SU-DHL-6 (cell line): ENCODE measurements at regions not wholly inside any gene's neighbourhood (a gene's known extent, or its start where the extent isn't known, plus 50 kb on each side); places are given as distances from the start of the nearest gene placed in this dataset.

Experiments
- H2AFZ ChIP-seq: fragments of 200-600 bp; sonication (generic); 2 replicates; pipeline ENCODE4 v1.6.1; 2014; ENCODE audit warnings: low read depth, mild to moderate bottlenecking, moderate library complexity, mixed read lengths, antibody characterized with exemption, low read length; ENCODE audit not compliant: severe bottlenecking
- H3F3A ChIP-seq: fragments of 200-600 bp; shearing (Covaris generic); 2 replicates; pipeline ENCODE4 v1.6.0; 2016; ENCODE audit warnings: antibody characterized with exemption, mild to moderate bottlenecking; ENCODE audit not compliant: insufficient read depth
- H3K27ac ChIP-seq: fragments of 200-600 bp; sonication (generic); 2 replicates; pipeline ENCODE4 v1.5.1; 2016; ENCODE audit warnings: low read depth, mild to moderate bottlenecking, low read length, moderate library complexity, mixed read lengths
- H3K27me3 ChIP-seq: fragments of 200-600 bp; sonication (generic), shearing (Covaris generic); 2 replicates; pipeline ENCODE4 v1.6.0; 2014; ENCODE audit warnings: mild to moderate bottlenecking, low read length
- H3K36me3 ChIP-seq: fragments of 200-600 bp; sonication (generic); 2 replicates; pipeline ENCODE4 v1.6.1; 2014; ENCODE audit warnings: mild to moderate bottlenecking, low read length, mixed read lengths
- H3K4me2 ChIP-seq: fragments of 300-600, 200-600 bp; shearing (Covaris generic), sonication (generic); 2 replicates; pipeline ENCODE4 v1.6.0; 2014; ENCODE audit warnings: low read length, low read depth, mild to moderate bottlenecking; ENCODE audit not compliant: poor library complexity, severe bottlenecking
- H3K4me3 ChIP-seq: fragments of 200-600 bp; sonication (generic); 2 replicates; pipeline ENCODE4 v1.5.1; 2014; ENCODE audit warnings: antibody characterized with exemption, low read length, mild to moderate bottlenecking, mixed read lengths; ENCODE audit not compliant: insufficient read depth, poor library complexity, severe bottlenecking
- H3K79me2 ChIP-seq: fragments of 200-600 bp; sonication (generic); 2 replicates; pipeline ENCODE4 v1.6.1; 2014; ENCODE audit warnings: mild to moderate bottlenecking, low read length, moderate library complexity; ENCODE audit not compliant: insufficient read depth
- H3K9ac ChIP-seq: fragments of 200-600 bp; sonication (generic); 2 replicates; pipeline ENCODE4 v1.7.0; 2014; ENCODE audit warnings: mild to moderate bottlenecking, low read length
- H3K9me2 ChIP-seq: fragments of 200-600 bp; sonication (generic); replicated peaks from 2 replicates; pipeline ENCODE4 v1.6.1; 2014; ENCODE audit warnings: low read length; ENCODE audit not compliant: insufficient read depth
- H3K9me3 ChIP-seq: fragments of 200-600 bp; sonication (generic); 2 replicates; pipeline ENCODE4 v1.6.1; 2014; ENCODE audit warnings: low read length, mixed read lengths; ENCODE audit not compliant: insufficient read depth
- H4K20me1 ChIP-seq: fragments of 200-600 bp; sonication (generic); 2 replicates; pipeline ENCODE4 v1.6.1; 2014; ENCODE audit warnings: low read depth, mild to moderate bottlenecking, antibody characterized with exemption, low read length, moderate library complexity, mixed read lengths
- CTCF ChIP-seq: fragments of 200-600 bp; sonication (generic); IDR thresholded peaks from one replicate; pipeline ENCODE4 v1.5.1; 2017; ENCODE audit warnings: antibody characterized with exemption, mild to moderate bottlenecking, low read length, moderate library complexity; ENCODE audit not compliant: insufficient read depth, poor library complexity, severe bottlenecking
- EZH2phosphoT487 ChIP-seq: fragments of 200-600 bp; sonication (generic), shearing (Covaris generic); conservative IDR thresholded peaks from 2 replicates; pipeline ENCODE4 v1.6.1; 2018; ENCODE audit warnings: mild to moderate bottlenecking, antibody characterized with exemption, low read length, moderate library complexity, mixed read lengths

- H3K27ac ChIP-seq, result no peak overlapping the region
- TF ChIP-seq EZH2phosphoT487, result no peak
- no peak for TF ChIP-seq CTCF
- H3K4me2 ChIP-seq, result no peak overlapping the region
- no peak overlapping the region for H3K9ac ChIP-seq
- no peaks in the 10 kb centered on the region for H3K9me2 ChIP-seq
- no peaks in the 10 kb centered on the region for H3K36me3 ChIP-seq
- no peaks in the 10 kb centered on the region for H3K27me3 ChIP-seq
- no peaks in the 10 kb centered on the region for H3F3A ChIP-seq
- no peak overlapping the region for H2AFZ ChIP-seq
- no peaks in the 10 kb centered on the region for H4K20me1 ChIP-seq
- H3K79me2 ChIP-seq, result no peaks in the 10 kb centered on the region
- H3K4me3 ChIP-seq, result no peak overlapping the region
- H3K9me3 ChIP-seq, result 0 out of 2 replicates have a peak, but pooled peaks cover 4% of the 10 kb centered on the region
These were observed 57.5 kb upstream of the CXCR4 start for GRCh38 chr2:136175466-136175865.

GRCh38 chr2:136173126-136173525 lies 55.2 kb upstream of the CXCR4 start:
- no peak for TF ChIP-seq EZH2phosphoT487
- TF ChIP-seq CTCF, result no peak
- Histone ChIP-seq H2AFZ (no peak overlapping the region), H3K9me2 (no peaks in the 10 kb centered on the region), H3K4me2 (no peak overlapping the region), H3K79me2 (no peaks in the 10 kb centered on the region), H3K9ac (no peak overlapping the region), H3F3A (no peaks in the 10 kb centered on the region), H3K27me3 (no peaks in the 10 kb centered on the region), H3K36me3 (no peaks in the 10 kb centered on the region), H3K9me3 (no peaks in the 10 kb centered on the region), H3K4me3 (no peak overlapping the region), H3K27ac (no peak overlapping the region), H4K20me1 (no peaks in the 10 kb centered on the region)

- H3K27me3 ChIP-seq, result no peaks in the 10 kb centered on the region
- no peak overlapping the region for H3K27ac ChIP-seq
- TF ChIP-seq CTCF, result no peak
- no peak for TF ChIP-seq EZH2phosphoT487
- H3K79me2 ChIP-seq, result no peaks in the 10 kb centered on the region
- H3K36me3 ChIP-seq, result no peaks in the 10 kb centered on the region
- H2AFZ ChIP-seq, result no peak overlapping the region
- H3K4me2 ChIP-seq, result no peak overlapping the region
- no peaks in the 10 kb centered on the region for H4K20me1 ChIP-seq
- no peak overlapping the region for H3K4me3 ChIP-seq
- H3K9me2 ChIP-seq, result no peaks in the 10 kb centered on the region
- no peaks in the 10 kb centered on the region for H3K9me3 ChIP-seq
- no peak overlapping the region for H3K9ac ChIP-seq
- H3F3A ChIP-seq, result no peaks in the 10 kb centered on the region
These were observed 53.3 kb upstream of the CXCR4 start for GRCh38 chr2:136171223-136171622.

GRCh38 chr2:136168720-136169119 lies 50.8 kb upstream of the CXCR4 start:
- Histone ChIP-seq H3K27ac (no peak overlapping the region), H3K4me2 (no peak overlapping the region), H3F3A (no peaks in the 10 kb centered on the region), H3K36me3 (no peaks in the 10 kb centered on the region), H3K9me2 (no peaks in the 10 kb centered on the region), H3K27me3 (no peaks in the 10 kb centered on the region), H3K4me3 (no peak overlapping the region), H3K79me2 (no peaks in the 10 kb centered on the region), H3K9me3 (no peaks in the 10 kb centered on the region), H2AFZ (no peak overlapping the region), H3K9ac (no peak overlapping the region), H4K20me1 (no peaks in the 10 kb centered on the region)
- TF ChIP-seq EZH2phosphoT487, result no peak
- no peak for TF ChIP-seq CTCF
